Panc1 (cell line): ENCODE measurements at regions not wholly inside any gene's neighbourhood (a gene's known extent, or its start where the extent isn't known, plus 50 kb on each side); places are given as distances from the start of the nearest gene placed in this dataset.

Experiments used
- ATAC-seq: fragments of 200-7000 bp; cut with Tn5 transposase; 2 replicates; pipeline ENCODE4 v1.9.1; 2020; ENCODE audit warnings: mild to moderate bottlenecking, moderate library complexity
- BruUV-seq: library from RNA; stranded (reverse); fragments of 400-500 nt; replicated peaks from 2 replicates; lab custom pipeline; 2021; lab: Mats Ljungman, UMichigan
- CTCF ChIA-PET: fragments of 300-600 bp; sonication (Branson Sonifier 250); formaldehyde crosslinking; loops from one replicate; lab custom pipeline; 2022; ENCODE audit warnings: antibody characterized with exemption; lab: Charles Lee
- POLR2A ChIA-PET: fragments of 300-600 bp; sonication (Branson Sonifier 250); formaldehyde crosslinking; loops from one replicate; lab custom pipeline; 2022; ENCODE audit warnings: antibody characterized with exemption; lab: Charles Lee
- DNase-seq: peaks from one replicate; pipeline ENCODE4 v3.0.0-alpha.2; 2010; ENCODE audit warnings: low read depth, low spot score
- H3K27ac ChIP-seq: 2 replicates; pipeline ENCODE4 v1.5.1; 2011; ENCODE audit warnings: mild to moderate bottlenecking, low read length, inconsistent platforms
- H3K27me3 ChIP-seq: fragments of 200-500 bp; sonication (Bioruptor generic); 2 replicates; pipeline ENCODE4 v1.6.0; 2014; ENCODE audit warnings: low read length, inconsistent platforms; ENCODE audit not compliant: control insufficient read depth, insufficient read depth
- H3K36me3 ChIP-seq: fragments of 200-500 bp; sonication (Bioruptor generic); 2 replicates; pipeline ENCODE4 v1.5.1; 2014; ENCODE audit warnings: inconsistent platforms, mild to moderate bottlenecking, low read length, moderate library complexity; ENCODE audit not compliant: control insufficient read depth, insufficient read depth
- H3K4me1 ChIP-seq: 2 replicates; pipeline ENCODE4 v1.5.1; 2011; ENCODE audit warnings: inconsistent platforms, mild to moderate bottlenecking, low read length, moderate library complexity; ENCODE audit not compliant: control insufficient read depth, insufficient read depth
- H3K4me3 ChIP-seq, 2 experiments: 2 replicates each; pipeline ENCODE4 v1.5.1; 2011 to 2012; ENCODE audit warnings: low read depth in 2 of 2, low read length in 2 of 2, mild to moderate bottlenecking in 2 of 2, inconsistent platforms in 1 of 2, moderate library complexity in 1 of 2
- H3K9me3 ChIP-seq: fragments of 200-500 bp; sonication (Bioruptor generic); 2 replicates; pipeline ENCODE4 v1.5.1; 2014; ENCODE audit warnings: low read depth, mild to moderate bottlenecking, inconsistent platforms, low read length, moderate library complexity; ENCODE audit not compliant: control insufficient read depth, insufficient read depth
- POLR2AphosphoS5 ChIP-seq: IDR thresholded peaks from 2 replicates; pipeline ENCODE4 v1.6.1; 2012; ENCODE audit warnings: mild to moderate bottlenecking, low read depth, low read length, moderate library complexity
- REST ChIP-seq, 2 experiments: IDR thresholded peaks; 2 replicates each; pipeline ENCODE4 v1.6.1; 2011 to 2012; ENCODE audit warnings: low read depth in 2 of 2, control low read depth in 1 of 2, low read length in 1 of 2, mild to moderate bottlenecking in 1 of 2, moderate library complexity in 1 of 2; ENCODE audit not compliant: insufficient read depth in 1 of 2
- SIN3A ChIP-seq: IDR thresholded peaks from 2 replicates; pipeline ENCODE4 v1.6.1; 2012; ENCODE audit warnings: low read depth, mild to moderate bottlenecking, low read length, moderate library complexity, borderline replicate concordance; ENCODE audit not compliant: insufficient read depth
- TCF7L2 ChIP-seq: IDR thresholded peaks from 2 replicates; pipeline ENCODE4 v1.6.1; 2011; ENCODE audit warnings: mild to moderate bottlenecking, low read depth, low read length, inconsistent platforms
- in situ Hi-C: cut with HindIII; loops from 2 replicates; pipeline ENCODE4 v1.10.0; 2016; ENCODE audit warnings: low sequenced_read_pairs, low pct_unique_long_range_greater_than_20kb
- intact Hi-C: fragments of 100-400 bp; cut with micrococcal nuclease; formaldehyde crosslinking; loops from one replicate; pipeline ENCODE4 v1.10.0; 2022; ENCODE audit not compliant: unreplicated experiment
- TF ChIP-seq, protein P1 (sequence below): fragments of 450-650 bp; IDR thresholded peaks from 2 replicates; pipeline ENCODE4 v1.5.1; 2017; ENCODE audit warnings: mild to moderate bottlenecking

- POLR2A ChIA-PET = no interaction called here
- H3K9me3 ChIP-seq = no peaks in the 10 kb centered on the region
- no peak overlapping the region for H3K4me3 ChIP-seq
- no TSS peak for BruUV-seq
- CTCF ChIA-PET = no interaction called here
- no peak overlapping the region for H3K27ac ChIP-seq
- in situ Hi-C loops (no loop called here), intact Hi-C loops (no loop called here)
- H3K27me3 ChIP-seq = no peaks in the 10 kb centered on the region
- H3K36me3 ChIP-seq = no peaks in the 10 kb centered on the region
- TF ChIP-seq SIN3A = no peak
- TF ChIP-seq, protein P1, sequence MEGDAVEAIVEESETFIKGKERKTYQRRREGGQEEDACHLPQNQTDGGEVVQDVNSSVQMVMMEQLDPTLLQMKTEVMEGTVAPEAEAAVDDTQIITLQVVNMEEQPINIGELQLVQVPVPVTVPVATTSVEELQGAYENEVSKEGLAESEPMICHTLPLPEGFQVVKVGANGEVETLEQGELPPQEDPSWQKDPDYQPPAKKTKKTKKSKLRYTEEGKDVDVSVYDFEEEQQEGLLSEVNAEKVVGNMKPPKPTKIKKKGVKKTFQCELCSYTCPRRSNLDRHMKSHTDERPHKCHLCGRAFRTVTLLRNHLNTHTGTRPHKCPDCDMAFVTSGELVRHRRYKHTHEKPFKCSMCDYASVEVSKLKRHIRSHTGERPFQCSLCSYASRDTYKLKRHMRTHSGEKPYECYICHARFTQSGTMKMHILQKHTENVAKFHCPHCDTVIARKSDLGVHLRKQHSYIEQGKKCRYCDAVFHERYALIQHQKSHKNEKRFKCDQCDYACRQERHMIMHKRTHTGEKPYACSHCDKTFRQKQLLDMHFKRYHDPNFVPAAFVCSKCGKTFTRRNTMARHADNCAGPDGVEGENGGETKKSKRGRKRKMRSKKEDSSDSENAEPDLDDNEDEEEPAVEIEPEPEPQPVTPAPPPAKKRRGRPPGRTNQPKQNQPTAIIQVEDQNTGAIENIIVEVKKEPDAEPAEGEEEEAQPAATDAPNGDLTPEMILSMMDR = no peak
- no peak for TF ChIP-seq TCF7L2
- no peak for TF ChIP-seq REST (IDR thresholded peaks at IDR 0.05; ENCODE audit: insufficient read depth in 1 of 2, low read depth in 2 of 2, low read length in 1 of 2)
- no peak for TF ChIP-seq POLR2AphosphoS5
- H3K4me1 ChIP-seq = no peaks in the 10 kb centered on the region
- ATAC-seq (no peak), DNase-seq (no peak)
Observed at GRCh38 chr10:53699684-53700083, 927.1 kb upstream of the MBL2 start.

- H3K27ac ChIP-seq = no peak overlapping the region
- ChIA-PET CTCF (no interaction called here), POLR2A (no interaction called here)
- no peak for DNase-seq
- H3K36me3 ChIP-seq = no peaks in the 10 kb centered on the region
- ATAC-seq = no peak
- intact Hi-C loops = no loop called here
- no TSS peak for BruUV-seq
- no peaks in the 10 kb centered on the region for H3K4me1 ChIP-seq
- H3K9me3 ChIP-seq = no peaks in the 10 kb centered on the region; the same call in 1 of the 2 replicates
- H3K4me3 ChIP-seq = no peak overlapping the region
- in situ Hi-C loops = no loop called here
- no peak for TF ChIP-seq SIN3A
- TF ChIP-seq POLR2AphosphoS5 = no peak
- TF ChIP-seq TCF7L2 = no peak
- no peak for TF ChIP-seq REST (IDR thresholded peaks at IDR 0.05; ENCODE audit: insufficient read depth in 1 of 2, low read depth in 2 of 2, low read length in 1 of 2)
- TF ChIP-seq, protein P1 = no peak
- no peaks in the 10 kb centered on the region for H3K27me3 ChIP-seq
Observed at GRCh38 chr10:53699231-53699630, 926.6 kb upstream of the MBL2 start.
